ENCODE measurements at regions not wholly inside any gene's neighbourhood (a gene's known extent, or its start where the extent isn't known, plus 50 kb on each side); places are given as distances from the start of the nearest gene placed in this dataset.
A peak's percentile ranks its signal among the peaks of the same experiment; 100 is the strongest.
"Not testable (repeated sequence)": the region's sequence is repeated elsewhere in the genome, so short reads cannot be mapped to it uniquely, and the experiment has no call there.

GRCh38 chr11:121914508-121915059 lies 201.4 kb downstream of the BLID start:
- TF ChIP-seq CTCF (IDR thresholded peaks at IDR 0.05): no peak
- H3K27me3 ChIP-seq: no peaks in the 10 kb centered on the region
- H3K27ac ChIP-seq: no peak overlapping the region
- no peaks in the 10 kb centered on the region for H3K9me3 ChIP-seq
- H3K4me1 ChIP-seq: no peaks in the 10 kb centered on the region
- no peaks in the 10 kb centered on the region for H3K36me3 ChIP-seq
- intact Hi-C loops (cut with DNase I): no loop called here
- ATAC-seq (no peak), DNase-seq (no peak)
- H3K4me3 ChIP-seq: no peak overlapping the region

GRCh38 chr11:121909596-121909995 lies 206.4 kb downstream of the BLID start:
- ATAC-seq: no peak
- no peak for TF ChIP-seq CTCF (IDR thresholded peaks at IDR 0.05)
- intact Hi-C loops (cut with DNase I): no loop called here

GRCh38 chr11:121907379-121907778 lies 208.6 kb downstream of the BLID start:
- Histone ChIP-seq H3K36me3 (no peaks in the 10 kb centered on the region), H3K27ac (no peak overlapping the region), H3K9me3 (no peaks in the 10 kb centered on the region), H3K4me3 (no peak overlapping the region), H3K4me1 (no peaks in the 10 kb centered on the region), H3K27me3 (no peaks in the 10 kb centered on the region)
- DNase-seq: no peak
- ATAC-seq: no peak
- TF ChIP-seq CTCF (IDR thresholded peaks at IDR 0.05): no peak
- intact Hi-C loops (cut with DNase I): no loop called here

More at GRCh38 chr11:121909596-121909995, 206.4 kb downstream of the BLID start:
- Histone ChIP-seq H3K4me3 (no peak overlapping the region), H3K36me3 (no peaks in the 10 kb centered on the region), H3K9me3 (no peaks in the 10 kb centered on the region), H3K27ac (no peak overlapping the region), H3K27me3 (no peaks in the 10 kb centered on the region), H3K4me1 (no peaks in the 10 kb centered on the region)
- DNase-seq: no peak

- ATAC-seq: peak; percentile 13
- Histone ChIP-seq H3K4me3 (no peak overlapping the region), H3K27ac (no peak overlapping the region), H3K27me3 (no peaks in the 10 kb centered on the region), H3K9me3 (no peaks in the 10 kb centered on the region), H3K36me3 (no peaks in the 10 kb centered on the region), H3K4me1 (no peaks in the 10 kb centered on the region)
- no peak for TF ChIP-seq CTCF (IDR thresholded peaks at IDR 0.05)
- intact Hi-C loops (cut with DNase I): no loop called here
- DNase-seq: no peak
Observed at GRCh38 chr11:121904148-121904547, 211.9 kb downstream of the BLID start.

GRCh38 chr11:121901886-121902285 lies 214.1 kb downstream of the BLID start:
- Histone ChIP-seq H3K27ac (no peak overlapping the region), H3K36me3 (no peaks in the 10 kb centered on the region), H3K9me3 (no peaks in the 10 kb centered on the region), H3K4me1 (no peaks in the 10 kb centered on the region), H3K27me3 (no peaks in the 10 kb centered on the region), H3K4me3 (no peak overlapping the region)
- DNase-seq (no peak), ATAC-seq (no peak)
- TF ChIP-seq CTCF (IDR thresholded peaks at IDR 0.05): no peak
- intact Hi-C loops (cut with DNase I): no loop called here

GRCh38 chr11:121901417-121901816 lies 214.6 kb downstream of the BLID start:
- H3K36me3 ChIP-seq; H3K4me1 ChIP-seq; H3K4me3 ChIP-seq; DNase-seq; H3K27ac ChIP-seq; H3K9me3 ChIP-seq; intact Hi-C loops (cut with DNase I); ATAC-seq; H3K27me3 ChIP-seq: not testable (repeated sequence)
